Fibroblast of lung (primary cell): ENCODE measurements at regions not wholly inside any gene's neighbourhood (a gene's known extent, or its start where the extent isn't known, plus 50 kb on each side); places are given as distances from the start of the nearest gene placed in this dataset.
A peak's percentile ranks its signal among the peaks of the same experiment; 100 is the strongest.
"Not testable (repeated sequence)": the region's sequence is repeated elsewhere in the genome, so short reads cannot be mapped to it uniquely, and the experiment has no call there.

Source experiments
- DNase-seq, 2 donors: peaks; one replicate each; pipeline versions ENCODE4 v3.0.0 to v3.0.0-alpha.2; 2010; ENCODE audit warnings: low read depth in 2 of 2
- H2AFZ ChIP-seq: 2 replicates; pipeline ENCODE4 v1.5.1; 2012; ENCODE audit warnings: low read length, control low read depth, inconsistent platforms
- H3K27ac ChIP-seq: 2 replicates; pipeline ENCODE4 v1.5.1; 2011; ENCODE audit warnings: low read length, control low read depth; ENCODE audit not compliant: insufficient read depth
- H3K27me3 ChIP-seq: 2 replicates; pipeline ENCODE4 v1.5.1; 2011; ENCODE audit warnings: mild to moderate bottlenecking, low read length; ENCODE audit not compliant: control insufficient read depth, insufficient read depth
- H3K36me3 ChIP-seq: 2 replicates; pipeline ENCODE4 v1.5.1; 2011; ENCODE audit warnings: low read length; ENCODE audit not compliant: control insufficient read depth, insufficient read depth
- H3K4me1 ChIP-seq: 2 replicates; pipeline ENCODE4 v1.5.1; 2011; ENCODE audit warnings: low read length; ENCODE audit not compliant: control insufficient read depth, insufficient read depth; ENCODE audit errors: extremely low read depth
- H3K4me2 ChIP-seq: 2 replicates; pipeline ENCODE4 v1.5.1; 2011; ENCODE audit warnings: low read length, control low read depth; ENCODE audit not compliant: insufficient read depth; ENCODE audit errors: extremely low read depth
- H3K4me3 ChIP-seq, 4 experiments: fragments of 200-600 bp in 1 of 4; sonication (generic) in 1 of 4; replicated peaks in 1 of 4; 2 replicates each; pipeline ENCODE4 v1.5.1; 2011 to 2016; ENCODE audit warnings: low read length in 4 of 4, low read depth in 3 of 4, mild to moderate bottlenecking in 3 of 4, control low read depth in 2 of 4, inconsistent platforms in 1 of 4, mixed read lengths in 1 of 4; ENCODE audit not compliant: insufficient read depth in 1 of 4; ENCODE audit errors: control extremely low read depth in 1 of 4
- H3K79me2 ChIP-seq: 2 replicates; pipeline ENCODE4 v1.5.1; 2012; ENCODE audit warnings: mild to moderate bottlenecking, low read length, inconsistent platforms; ENCODE audit not compliant: control insufficient read depth, insufficient read depth
- H3K9ac ChIP-seq: 2 replicates; pipeline ENCODE4 v1.5.1; 2011; ENCODE audit warnings: mild to moderate bottlenecking, low read length, control low read depth; ENCODE audit not compliant: insufficient read depth
- H3K9me3 ChIP-seq: 2 replicates; pipeline ENCODE4 v1.5.1; 2012; ENCODE audit warnings: low read depth, low read length; ENCODE audit not compliant: control insufficient read depth, insufficient read depth
- H4K20me1 ChIP-seq: 2 replicates; pipeline ENCODE4 v1.5.1; 2011; ENCODE audit warnings: low read length; ENCODE audit not compliant: control insufficient read depth, insufficient read depth; ENCODE audit errors: extremely low read depth
- CTCF ChIP-seq, 2 donors: IDR thresholded peaks in 1 of 2; conservative IDR thresholded peaks in 1 of 2; 1 replicate in 1 of 2; 2 replicates in 1 of 2; pipeline ENCODE4 v1.5.1; 2011 to 2012; ENCODE audit warnings: low read length in 2 of 2, control low read depth in 1 of 2, inconsistent platforms in 1 of 2, low read depth in 1 of 2, mild to moderate bottlenecking in 1 of 2
- EZH2 ChIP-seq: IDR thresholded peaks from 2 replicates; pipeline ENCODE4 v1.5.1; 2012; ENCODE audit warnings: low read length, control low read depth, mild to moderate bottlenecking; ENCODE audit errors: missing control alignments

- H3K27me3 ChIP-seq: no peaks in the 10 kb centered on the region
Measured at GRCh38 chr10:125523347-125523746, 159.6 kb downstream of the TEX36 start.

GRCh38 chr10:125521721-125522680 lies 161.0 kb downstream of the TEX36 start:
- no peaks in the 10 kb centered on the region for H4K20me1 ChIP-seq
- no peak overlapping the region for H2AFZ ChIP-seq
- DNase-seq: no peak
- no peaks in the 10 kb centered on the region for H3K9me3 ChIP-seq
- no peak overlapping the region for H3K4me3 ChIP-seq
- TF ChIP-seq EZH2 (no peak), CTCF (conservative IDR thresholded peaks at IDR 0.05 in 1 of 2, IDR thresholded peaks at IDR 0.05 in 1 of 2; ENCODE audit: low read depth in 1 of 2, low read length in 2 of 2) (peak; percentile 47 to 76)
- no peak overlapping the region for H3K9ac ChIP-seq
- H3K4me2 ChIP-seq: no peak overlapping the region
- H3K4me1 ChIP-seq: no peaks in the 10 kb centered on the region
- no peaks in the 10 kb centered on the region for H3K79me2 ChIP-seq
- H3K36me3 ChIP-seq: no peaks in the 10 kb centered on the region
- H3K27me3 ChIP-seq: no peaks in the 10 kb centered on the region
- H3K27ac ChIP-seq: no peak overlapping the region

More at GRCh38 chr10:125523347-125523746, 159.6 kb downstream of the TEX36 start:
- no peak overlapping the region for H3K9ac ChIP-seq
- TF ChIP-seq EZH2: no peak
- TF ChIP-seq CTCF (conservative IDR thresholded peaks at IDR 0.05 in 1 of 2, IDR thresholded peaks at IDR 0.05 in 1 of 2; ENCODE audit: low read depth in 1 of 2, low read length in 2 of 2): no peak
- DNase-seq: no peak
- no peak overlapping the region for H3K27ac ChIP-seq
- no peaks in the 10 kb centered on the region for H4K20me1 ChIP-seq
- no peaks in the 10 kb centered on the region for H3K4me1 ChIP-seq
- no peak overlapping the region for H2AFZ ChIP-seq
- no peak overlapping the region for H3K4me3 ChIP-seq
- no peak overlapping the region for H3K4me2 ChIP-seq
- no peaks in the 10 kb centered on the region for H3K36me3 ChIP-seq
- no peaks in the 10 kb centered on the region for H3K9me3 ChIP-seq
- H3K79me2 ChIP-seq: no peaks in the 10 kb centered on the region

GRCh38 chr10:125520968-125521367 lies 162.0 kb downstream of the TEX36 start:
- no peak overlapping the region for H2AFZ ChIP-seq

GRCh38 chr10:125518397-125518796 lies 164.6 kb downstream of the TEX36 start:
- H3K79me2 ChIP-seq, H3K4me1 ChIP-seq, H3K4me2 ChIP-seq, H3K9ac ChIP-seq, DNase-seq, H3K27me3 ChIP-seq, H3K36me3 ChIP-seq, H3K4me3 ChIP-seq, H4K20me1 ChIP-seq, H3K9me3 ChIP-seq, H2AFZ ChIP-seq, H3K27ac ChIP-seq: not testable (repeated sequence)

More at GRCh38 chr10:125520968-125521367, 162.0 kb downstream of the TEX36 start:
- no peak overlapping the region for H3K4me3 ChIP-seq
- no peaks in the 10 kb centered on the region for H3K9me3 ChIP-seq
- TF ChIP-seq CTCF (conservative IDR thresholded peaks at IDR 0.05 in 1 of 2, IDR thresholded peaks at IDR 0.05 in 1 of 2; ENCODE audit: low read depth in 1 of 2, low read length in 2 of 2): no peak
- TF ChIP-seq EZH2: no peak
- DNase-seq: no peak
- no peaks in the 10 kb centered on the region for H3K4me1 ChIP-seq
- H3K4me2 ChIP-seq: no peak overlapping the region
- no peaks in the 10 kb centered on the region for H3K36me3 ChIP-seq
- H3K27me3 ChIP-seq: no peaks in the 10 kb centered on the region
- H3K9ac ChIP-seq: no peak overlapping the region
- H3K79me2 ChIP-seq: no peaks in the 10 kb centered on the region
- H3K27ac ChIP-seq: no peak overlapping the region
- no peaks in the 10 kb centered on the region for H4K20me1 ChIP-seq
